ENCODE measurements at regions not wholly inside any gene's neighbourhood (a gene's known extent, or its start where the extent isn't known, plus 50 kb on each side); places are given as distances from the start of the nearest gene placed in this dataset.
A peak's percentile ranks its signal among the peaks of the same experiment; 100 is the strongest.

DNA sequence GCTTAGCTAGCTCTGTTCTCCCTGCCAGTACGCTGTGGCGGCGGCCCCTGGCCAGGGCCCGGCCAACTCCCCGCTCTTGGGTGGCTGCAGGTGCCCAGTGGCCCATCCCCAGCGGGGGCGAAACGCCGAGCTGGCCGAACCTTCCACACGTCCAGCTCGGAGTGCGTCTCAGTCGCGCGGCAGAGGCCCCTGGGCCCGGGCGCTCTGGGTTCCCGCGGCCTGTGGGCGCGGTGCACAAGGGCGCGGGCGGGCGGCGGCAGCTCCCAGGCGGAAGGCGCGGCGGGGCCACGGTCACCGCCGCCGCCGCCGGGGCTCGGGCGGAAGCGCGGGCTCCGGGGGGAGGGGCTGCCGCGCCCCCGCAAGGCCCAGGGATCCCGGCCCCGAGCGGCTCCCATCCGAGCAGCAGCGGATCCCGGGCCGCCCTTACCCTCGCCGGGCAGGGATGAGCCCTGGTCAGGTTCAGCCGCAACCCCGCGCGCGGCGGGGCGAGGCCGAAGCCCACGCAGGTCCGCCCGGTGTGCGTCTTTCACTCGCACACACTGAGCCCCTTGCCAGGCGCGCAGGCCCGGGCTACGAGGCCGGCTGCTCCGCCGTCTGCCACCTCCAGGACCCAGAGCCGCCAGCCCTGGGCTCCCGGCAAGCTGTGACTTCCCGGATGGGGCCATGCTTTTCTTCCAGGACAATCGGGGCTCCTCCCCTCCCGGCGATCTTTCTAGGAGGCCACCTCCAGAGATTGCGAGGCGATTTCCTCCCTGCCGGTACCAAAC is 54.2 kb downstream of the CCDC54 start:
- TF ChIP-seq, protein P1, sequence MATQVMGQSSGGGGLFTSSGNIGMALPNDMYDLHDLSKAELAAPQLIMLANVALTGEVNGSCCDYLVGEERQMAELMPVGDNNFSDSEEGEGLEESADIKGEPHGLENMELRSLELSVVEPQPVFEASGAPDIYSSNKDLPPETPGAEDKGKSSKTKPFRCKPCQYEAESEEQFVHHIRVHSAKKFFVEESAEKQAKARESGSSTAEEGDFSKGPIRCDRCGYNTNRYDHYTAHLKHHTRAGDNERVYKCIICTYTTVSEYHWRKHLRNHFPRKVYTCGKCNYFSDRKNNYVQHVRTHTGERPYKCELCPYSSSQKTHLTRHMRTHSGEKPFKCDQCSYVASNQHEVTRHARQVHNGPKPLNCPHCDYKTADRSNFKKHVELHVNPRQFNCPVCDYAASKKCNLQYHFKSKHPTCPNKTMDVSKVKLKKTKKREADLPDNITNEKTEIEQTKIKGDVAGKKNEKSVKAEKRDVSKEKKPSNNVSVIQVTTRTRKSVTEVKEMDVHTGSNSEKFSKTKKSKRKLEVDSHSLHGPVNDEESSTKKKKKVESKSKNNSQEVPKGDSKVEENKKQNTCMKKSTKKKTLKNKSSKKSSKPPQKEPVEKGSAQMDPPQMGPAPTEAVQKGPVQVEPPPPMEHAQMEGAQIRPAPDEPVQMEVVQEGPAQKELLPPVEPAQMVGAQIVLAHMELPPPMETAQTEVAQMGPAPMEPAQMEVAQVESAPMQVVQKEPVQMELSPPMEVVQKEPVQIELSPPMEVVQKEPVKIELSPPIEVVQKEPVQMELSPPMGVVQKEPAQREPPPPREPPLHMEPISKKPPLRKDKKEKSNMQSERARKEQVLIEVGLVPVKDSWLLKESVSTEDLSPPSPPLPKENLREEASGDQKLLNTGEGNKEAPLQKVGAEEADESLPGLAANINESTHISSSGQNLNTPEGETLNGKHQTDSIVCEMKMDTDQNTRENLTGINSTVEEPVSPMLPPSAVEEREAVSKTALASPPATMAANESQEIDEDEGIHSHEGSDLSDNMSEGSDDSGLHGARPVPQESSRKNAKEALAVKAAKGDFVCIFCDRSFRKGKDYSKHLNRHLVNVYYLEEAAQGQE (IDR thresholded peaks at IDR 0.05), result peak; percentile 23
- TF ChIP-seq, protein P2, sequence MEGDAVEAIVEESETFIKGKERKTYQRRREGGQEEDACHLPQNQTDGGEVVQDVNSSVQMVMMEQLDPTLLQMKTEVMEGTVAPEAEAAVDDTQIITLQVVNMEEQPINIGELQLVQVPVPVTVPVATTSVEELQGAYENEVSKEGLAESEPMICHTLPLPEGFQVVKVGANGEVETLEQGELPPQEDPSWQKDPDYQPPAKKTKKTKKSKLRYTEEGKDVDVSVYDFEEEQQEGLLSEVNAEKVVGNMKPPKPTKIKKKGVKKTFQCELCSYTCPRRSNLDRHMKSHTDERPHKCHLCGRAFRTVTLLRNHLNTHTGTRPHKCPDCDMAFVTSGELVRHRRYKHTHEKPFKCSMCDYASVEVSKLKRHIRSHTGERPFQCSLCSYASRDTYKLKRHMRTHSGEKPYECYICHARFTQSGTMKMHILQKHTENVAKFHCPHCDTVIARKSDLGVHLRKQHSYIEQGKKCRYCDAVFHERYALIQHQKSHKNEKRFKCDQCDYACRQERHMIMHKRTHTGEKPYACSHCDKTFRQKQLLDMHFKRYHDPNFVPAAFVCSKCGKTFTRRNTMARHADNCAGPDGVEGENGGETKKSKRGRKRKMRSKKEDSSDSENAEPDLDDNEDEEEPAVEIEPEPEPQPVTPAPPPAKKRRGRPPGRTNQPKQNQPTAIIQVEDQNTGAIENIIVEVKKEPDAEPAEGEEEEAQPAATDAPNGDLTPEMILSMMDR (IDR thresholded peaks at IDR 0.05; ENCODE audit: low read depth, low read length, missing input control), result no peak
- TF ChIP-seq FOXA1 (IDR thresholded peaks at IDR 0.05), result no peak
- TF ChIP-seq, protein P3, sequence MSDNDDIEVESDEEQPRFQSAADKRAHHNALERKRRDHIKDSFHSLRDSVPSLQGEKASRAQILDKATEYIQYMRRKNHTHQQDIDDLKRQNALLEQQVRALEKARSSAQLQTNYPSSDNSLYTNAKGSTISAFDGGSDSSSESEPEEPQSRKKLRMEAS (IDR thresholded peaks at IDR 0.05), result no peak
- TF ChIP-seq, protein P4, sequence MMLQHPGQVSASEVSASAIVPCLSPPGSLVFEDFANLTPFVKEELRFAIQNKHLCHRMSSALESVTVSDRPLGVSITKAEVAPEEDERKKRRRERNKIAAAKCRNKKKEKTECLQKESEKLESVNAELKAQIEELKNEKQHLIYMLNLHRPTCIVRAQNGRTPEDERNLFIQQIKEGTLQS (IDR thresholded peaks at IDR 0.05), result no peak
- peak; percentile 10 for TF ChIP-seq TAF1 (conservative IDR thresholded peaks at IDR 0.05)
- TF ChIP-seq RXRA (IDR thresholded peaks at IDR 0.05), result no peak
- TF ChIP-seq EGR1 (IDR thresholded peaks at IDR 0.05; ENCODE audit: low read depth in 2 of 2), result no peak
- TF ChIP-seq SP1 (IDR thresholded peaks at IDR 0.05), result no peak
- no peak for TF ChIP-seq JUND (IDR thresholded peaks at IDR 0.05)
- no peak for TF ChIP-seq GABPA (IDR thresholded peaks at IDR 0.05 in 1 of 2, conservative IDR thresholded peaks at IDR 0.05 in 1 of 2)
- no peak for TF ChIP-seq RAD21 (IDR thresholded peaks at IDR 0.05)
